Hepatocyte (in vitro differentiated cells): ENCODE measurements at regions not wholly inside any gene's neighbourhood (a gene's known extent, or its start where the extent isn't known, plus 50 kb on each side); places are given as distances from the start of the nearest gene placed in this dataset.

Experiments
- DNase-seq: peaks from one replicate; pipeline ENCODE4 v3.0.0-alpha.2; 2016; ENCODE audit warnings: low spot score
- H2AFZ ChIP-seq: fragments of 200-600 bp; sonication (generic); 2 replicates; pipeline ENCODE4 v1.6.0; 2016; ENCODE audit warnings: antibody characterized with exemption, mild to moderate bottlenecking
- H3K27ac ChIP-seq: fragments of 200-600 bp; sonication (generic); 2 replicates; pipeline ENCODE4 v1.5.1; 2016; ENCODE audit warnings: mild to moderate bottlenecking
- H3K27me3 ChIP-seq: fragments of 200-600 bp; sonication (generic); 2 replicates; pipeline ENCODE4 v1.6.1; 2016
- H3K36me3 ChIP-seq: fragments of 200-600 bp; sonication (generic); replicated peaks from 2 replicates; pipeline ENCODE4 v1.5.1; 2016; ENCODE audit warnings: low read depth; ENCODE audit not compliant: insufficient read depth
- H3K4me1 ChIP-seq: fragments of 200-600 bp; sonication (generic); 2 replicates; pipeline ENCODE4 v1.5.1; 2016; ENCODE audit warnings: mild to moderate bottlenecking, moderate library complexity; ENCODE audit not compliant: insufficient read depth
- H3K4me2 ChIP-seq: fragments of 200-600 bp; sonication (generic); 2 replicates; pipeline ENCODE4 v1.6.0; 2016
- H3K4me3 ChIP-seq: fragments of 200-600 bp; sonication (generic); 2 replicates; pipeline ENCODE4 v1.5.1; 2016; ENCODE audit warnings: mild to moderate bottlenecking
- H3K79me2 ChIP-seq: fragments of 200-600 bp; sonication (generic); 2 replicates; pipeline ENCODE4 v1.6.0; 2017; ENCODE audit warnings: mild to moderate bottlenecking
- H3K9me2 ChIP-seq: fragments of 200-600 bp; sonication (generic); replicated peaks from 2 replicates; pipeline ENCODE4 v1.6.0; 2017; ENCODE audit warnings: mild to moderate bottlenecking; ENCODE audit not compliant: insufficient read depth
- H3K9me3 ChIP-seq: fragments of 200-600 bp; sonication (generic); 2 replicates; pipeline ENCODE4 v1.5.1; 2016; ENCODE audit warnings: low read depth, mild to moderate bottlenecking
- H4K20me1 ChIP-seq: fragments of 200-600 bp; sonication (generic); 2 replicates; pipeline ENCODE4 v1.6.0; 2016; ENCODE audit warnings: mild to moderate bottlenecking; ENCODE audit not compliant: insufficient read depth, poor library complexity, severe bottlenecking
- EZH2 ChIP-seq: fragments of 200-600 bp; sonication (generic); IDR thresholded peaks from 2 replicates; pipeline ENCODE4 v1.6.1; 2016; ENCODE audit warnings: antibody characterized with exemption, mild to moderate bottlenecking, borderline replicate concordance
- EZH2phosphoT487 ChIP-seq: fragments of 200-600 bp; sonication (generic); IDR thresholded peaks from one replicate; pipeline ENCODE4 v1.6.1; 2018; ENCODE audit warnings: antibody characterized with exemption, mild to moderate bottlenecking, low read depth, moderate library complexity; ENCODE audit not compliant: unreplicated experiment, severe bottlenecking
- WGBS: methylation state at CpG from one replicate; pipeline ENCODE4 v1.1.6; 2016; ENCODE audit warnings: low lambda C conversion rate; ENCODE audit errors: missing lambda C conversion rate; 5-methylcytosine and 5-hydroxymethylcytosine counted together
- TF ChIP-seq, protein P1 (sequence below): fragments of 200-600 bp; sonication (generic); IDR thresholded peaks from 2 replicates; pipeline ENCODE4 v1.5.1; 2016; ENCODE audit warnings: antibody characterized with exemption, mild to moderate bottlenecking; ENCODE audit not compliant: poor library complexity

DNA sequence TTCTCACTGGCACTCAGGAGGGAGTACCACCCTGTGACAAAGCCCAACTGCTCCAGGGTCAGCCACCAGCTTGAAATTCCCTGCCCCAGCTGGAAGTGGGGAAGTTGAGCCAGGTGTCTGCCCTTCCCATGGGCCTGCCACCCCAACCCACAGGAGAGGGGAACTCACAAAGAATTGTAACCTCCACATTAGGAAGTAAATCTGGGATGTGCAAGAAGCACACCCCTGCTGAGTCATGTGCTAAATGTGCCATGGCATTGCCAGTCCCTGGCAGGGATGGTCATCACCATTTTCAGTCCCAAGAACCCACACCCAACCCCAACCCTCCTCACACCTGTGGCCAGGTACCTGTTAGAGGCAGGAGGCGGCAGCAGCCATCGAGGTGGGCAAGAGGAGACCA is 165.2 kb upstream of the THBS1 start:
- Histone ChIP-seq H3K27ac (no peak overlapping the region), H3K4me2 (no peak overlapping the region)
- WGBS, result 50% methylated on average over 2 of the region's 2 CpGs

DNA sequence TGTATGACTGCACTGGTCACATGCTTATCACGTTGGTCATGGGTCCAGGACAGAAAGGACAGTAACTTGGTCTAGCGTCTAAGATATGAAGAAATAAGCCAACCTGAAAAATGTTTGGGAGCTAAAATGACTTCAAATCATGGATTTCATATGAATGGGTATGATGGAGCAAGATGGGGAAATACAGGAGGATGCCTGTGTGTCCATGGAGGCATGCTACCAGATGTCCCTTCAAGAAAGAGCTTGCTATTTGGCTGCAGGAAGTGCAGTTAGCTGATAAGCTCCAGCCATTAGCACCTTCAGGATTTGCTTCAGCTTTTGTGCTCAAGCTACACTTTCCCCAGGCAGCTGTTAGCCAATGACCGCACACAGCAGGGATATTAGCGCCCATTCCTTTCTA is 164.6 kb upstream of the THBS1 start:
- DNase-seq, result no peak
- H3K4me3 ChIP-seq, result no peak overlapping the region
- H2AFZ ChIP-seq, result no peak overlapping the region
- no peaks in the 10 kb centered on the region for H3K9me2 ChIP-seq
- H3K27me3 ChIP-seq, result no peaks in the 10 kb centered on the region
- no peaks in the 10 kb centered on the region for H3K79me2 ChIP-seq
- H3K36me3 ChIP-seq, result no peaks in the 10 kb centered on the region
- TF ChIP-seq, protein P1, sequence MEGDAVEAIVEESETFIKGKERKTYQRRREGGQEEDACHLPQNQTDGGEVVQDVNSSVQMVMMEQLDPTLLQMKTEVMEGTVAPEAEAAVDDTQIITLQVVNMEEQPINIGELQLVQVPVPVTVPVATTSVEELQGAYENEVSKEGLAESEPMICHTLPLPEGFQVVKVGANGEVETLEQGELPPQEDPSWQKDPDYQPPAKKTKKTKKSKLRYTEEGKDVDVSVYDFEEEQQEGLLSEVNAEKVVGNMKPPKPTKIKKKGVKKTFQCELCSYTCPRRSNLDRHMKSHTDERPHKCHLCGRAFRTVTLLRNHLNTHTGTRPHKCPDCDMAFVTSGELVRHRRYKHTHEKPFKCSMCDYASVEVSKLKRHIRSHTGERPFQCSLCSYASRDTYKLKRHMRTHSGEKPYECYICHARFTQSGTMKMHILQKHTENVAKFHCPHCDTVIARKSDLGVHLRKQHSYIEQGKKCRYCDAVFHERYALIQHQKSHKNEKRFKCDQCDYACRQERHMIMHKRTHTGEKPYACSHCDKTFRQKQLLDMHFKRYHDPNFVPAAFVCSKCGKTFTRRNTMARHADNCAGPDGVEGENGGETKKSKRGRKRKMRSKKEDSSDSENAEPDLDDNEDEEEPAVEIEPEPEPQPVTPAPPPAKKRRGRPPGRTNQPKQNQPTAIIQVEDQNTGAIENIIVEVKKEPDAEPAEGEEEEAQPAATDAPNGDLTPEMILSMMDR, result no peak
- TF ChIP-seq EZH2phosphoT487 (no peak), EZH2 (no peak)
- no peak overlapping the region for H3K27ac ChIP-seq
- WGBS, result 96% methylated on average over 4 of the region's 4 CpGs
- H3K9me3 ChIP-seq, result no peaks in the 10 kb centered on the region
- H3K4me2 ChIP-seq, result no peak overlapping the region
- no peaks in the 10 kb centered on the region for H4K20me1 ChIP-seq
- peaks cover 4% of the 10 kb centered on the region for H3K4me1 ChIP-seq

More for the DNA sequence above, 165.2 kb upstream of the THBS1 start:
- no peak overlapping the region for H2AFZ ChIP-seq
- peaks cover 4% of the 10 kb centered on the region for H3K4me1 ChIP-seq
- TF ChIP-seq, protein P1, result no peak
- no peak for TF ChIP-seq EZH2
- no peak for TF ChIP-seq EZH2phosphoT487
- no peaks in the 10 kb centered on the region for H3K9me3 ChIP-seq
- no peaks in the 10 kb centered on the region for H4K20me1 ChIP-seq
- no peaks in the 10 kb centered on the region for H3K36me3 ChIP-seq
- H3K4me3 ChIP-seq, result no peak overlapping the region
- H3K79me2 ChIP-seq, result no peaks in the 10 kb centered on the region
- DNase-seq, result no peak
- H3K27me3 ChIP-seq, result no peaks in the 10 kb centered on the region
- H3K9me2 ChIP-seq, result no peaks in the 10 kb centered on the region

DNA sequence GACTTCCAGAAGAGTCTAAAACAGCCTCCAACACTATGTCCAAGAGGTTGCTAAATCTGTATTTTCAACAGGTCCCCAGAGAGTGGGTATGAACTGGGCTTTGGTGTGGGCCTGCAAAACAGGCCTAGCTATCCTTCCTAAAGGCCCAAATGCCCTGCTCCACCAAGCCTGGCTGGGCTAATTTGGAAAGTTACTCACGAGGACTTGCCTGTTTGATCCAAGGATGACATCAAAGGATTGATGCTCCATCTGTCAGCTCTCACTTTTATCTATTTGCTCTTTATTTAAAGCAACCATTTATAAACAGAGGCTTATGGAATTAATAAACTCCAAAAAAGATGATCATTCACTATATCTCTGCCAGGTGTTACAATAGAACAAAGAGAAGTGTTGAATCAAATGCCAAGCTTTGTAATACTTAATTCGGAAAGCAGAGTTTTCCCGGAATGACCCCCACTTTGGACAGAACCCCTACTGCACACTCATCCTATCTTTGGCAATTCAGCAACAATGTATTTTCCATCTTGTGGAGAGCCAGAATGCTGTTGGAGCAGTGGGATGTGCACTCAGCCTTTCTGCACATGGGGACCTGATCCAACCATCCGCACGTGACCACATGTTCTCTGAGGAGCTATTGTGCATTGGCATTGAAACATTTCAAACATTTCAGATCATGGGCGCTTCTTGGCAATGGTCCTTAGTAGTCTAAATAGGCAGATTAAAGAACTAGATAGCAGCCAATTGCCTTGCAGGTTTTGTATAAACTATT is 163.3 kb upstream of the THBS1 start:
- no peak overlapping the region for H3K4me2 ChIP-seq
- 81% methylated on average over 6 of the region's 6 CpGs for WGBS
- no peaks in the 10 kb centered on the region for H3K9me2 ChIP-seq
- H3K4me3 ChIP-seq, result no peak overlapping the region
- H3K4me1 ChIP-seq, result peaks cover 4% of the 10 kb centered on the region
- H3K9me3 ChIP-seq, result no peaks in the 10 kb centered on the region
- H3K27ac ChIP-seq, result no peak overlapping the region
- no peaks in the 10 kb centered on the region for H3K79me2 ChIP-seq
- H4K20me1 ChIP-seq, result no peaks in the 10 kb centered on the region
- TF ChIP-seq EZH2, result no peak
- TF ChIP-seq EZH2phosphoT487, result no peak
- TF ChIP-seq, protein P1, result no peak
- no peaks in the 10 kb centered on the region for H3K36me3 ChIP-seq
- DNase-seq, result no peak
- H3K27me3 ChIP-seq, result no peaks in the 10 kb centered on the region
- H2AFZ ChIP-seq, result no peak overlapping the region
